ENCODE measurements at regions not wholly inside any gene's neighbourhood (a gene's known extent, or its start where the extent isn't known, plus 50 kb on each side); places are given as distances from the start of the nearest gene placed in this dataset.
"Not testable (repeated sequence)": the region's sequence is repeated elsewhere in the genome, so short reads cannot be mapped to it uniquely, and the experiment has no call there.

DNA sequence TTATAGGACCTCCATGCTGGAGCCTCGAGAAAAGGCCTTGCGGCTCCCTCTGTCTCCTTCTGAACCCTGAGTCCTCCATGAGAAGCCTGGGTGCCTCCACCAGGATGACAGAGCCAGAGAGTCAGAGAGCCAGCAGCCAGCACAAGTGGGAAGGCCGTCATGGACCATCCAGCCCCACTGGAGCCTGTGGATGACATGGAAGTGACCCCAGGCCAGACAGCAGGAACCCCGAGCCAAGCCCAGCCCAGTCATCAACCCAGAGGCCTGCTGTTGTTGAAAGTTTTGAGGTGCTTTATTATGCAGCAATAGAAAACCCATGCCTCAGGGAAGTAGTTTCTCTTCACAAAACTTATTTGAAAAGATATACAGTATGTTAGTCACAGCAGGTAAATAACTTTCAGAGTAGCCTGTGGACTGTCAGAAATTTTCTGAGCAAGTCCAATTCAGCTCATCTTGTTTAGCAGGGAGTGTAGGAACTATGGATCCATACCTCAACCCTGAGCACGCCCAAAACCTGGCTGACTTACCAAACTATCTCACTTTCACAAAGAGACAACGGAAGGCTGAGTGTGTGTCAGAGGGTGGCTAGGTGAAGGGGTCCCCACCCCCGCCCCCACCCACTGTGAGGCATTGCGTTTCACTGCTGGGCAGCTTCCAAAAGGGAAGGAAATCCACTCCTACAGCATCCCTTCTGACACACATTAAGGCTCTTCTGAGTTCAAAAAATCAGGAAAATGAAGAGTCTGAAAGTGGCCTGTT is 79.9 kb upstream of the NDUFV2 start:
- H3K4me3 ChIP-seq: no peak overlapping the region
- ATAC-seq (no peak), DNase-seq (no peak)
- TF ChIP-seq, protein P1, sequence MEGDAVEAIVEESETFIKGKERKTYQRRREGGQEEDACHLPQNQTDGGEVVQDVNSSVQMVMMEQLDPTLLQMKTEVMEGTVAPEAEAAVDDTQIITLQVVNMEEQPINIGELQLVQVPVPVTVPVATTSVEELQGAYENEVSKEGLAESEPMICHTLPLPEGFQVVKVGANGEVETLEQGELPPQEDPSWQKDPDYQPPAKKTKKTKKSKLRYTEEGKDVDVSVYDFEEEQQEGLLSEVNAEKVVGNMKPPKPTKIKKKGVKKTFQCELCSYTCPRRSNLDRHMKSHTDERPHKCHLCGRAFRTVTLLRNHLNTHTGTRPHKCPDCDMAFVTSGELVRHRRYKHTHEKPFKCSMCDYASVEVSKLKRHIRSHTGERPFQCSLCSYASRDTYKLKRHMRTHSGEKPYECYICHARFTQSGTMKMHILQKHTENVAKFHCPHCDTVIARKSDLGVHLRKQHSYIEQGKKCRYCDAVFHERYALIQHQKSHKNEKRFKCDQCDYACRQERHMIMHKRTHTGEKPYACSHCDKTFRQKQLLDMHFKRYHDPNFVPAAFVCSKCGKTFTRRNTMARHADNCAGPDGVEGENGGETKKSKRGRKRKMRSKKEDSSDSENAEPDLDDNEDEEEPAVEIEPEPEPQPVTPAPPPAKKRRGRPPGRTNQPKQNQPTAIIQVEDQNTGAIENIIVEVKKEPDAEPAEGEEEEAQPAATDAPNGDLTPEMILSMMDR (IDR thresholded peaks at IDR 0.05): no peak
- no peaks in the 10 kb centered on the region for H3K27me3 ChIP-seq
- intact Hi-C loops (cut with DNase I): no loop called here
- no peak overlapping the region for H3K27ac ChIP-seq
- peaks cover 0 to 3% of the 10 kb centered on the region in 2 donors for H3K4me1 ChIP-seq
- no peaks in the 10 kb centered on the region for H3K36me3 ChIP-seq
- H3K9me3 ChIP-seq: no peaks in the 10 kb centered on the region

DNA sequence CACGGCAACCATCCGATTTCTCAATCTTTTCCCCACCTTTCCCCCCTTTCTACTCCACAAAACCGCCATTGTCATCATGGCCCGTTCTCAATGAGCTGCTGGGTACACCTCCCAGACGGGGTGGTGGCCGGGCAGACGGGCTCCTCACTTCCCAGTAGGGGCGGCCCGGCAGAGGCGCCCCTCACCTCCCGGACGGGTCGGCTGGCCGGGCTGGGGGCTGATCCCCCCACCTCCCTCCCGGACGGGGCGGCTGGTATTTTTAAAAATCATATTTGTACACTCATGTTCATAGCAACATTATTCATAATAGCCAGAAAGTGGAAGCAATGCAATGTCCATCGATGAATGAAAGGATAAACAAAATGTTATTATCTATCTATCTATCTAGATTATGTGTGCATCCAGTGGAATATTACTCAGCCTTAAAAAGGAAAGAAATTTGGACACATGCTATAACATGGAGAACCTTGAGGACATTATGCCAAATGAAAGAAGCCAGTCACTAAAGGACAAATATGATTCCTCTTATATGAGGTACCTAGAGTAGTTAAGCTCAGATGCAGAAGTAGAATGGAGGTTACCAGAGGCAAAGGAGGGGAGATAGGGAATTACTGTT is 78.4 kb upstream of the NDUFV2 start:
- intact Hi-C loops (cut with DNase I); DNase-seq; H3K4me1 ChIP-seq; H3K36me3 ChIP-seq; H3K4me3 ChIP-seq; ATAC-seq; H3K9me3 ChIP-seq; H3K27me3 ChIP-seq; H3K27ac ChIP-seq: not testable (repeated sequence)

DNA sequence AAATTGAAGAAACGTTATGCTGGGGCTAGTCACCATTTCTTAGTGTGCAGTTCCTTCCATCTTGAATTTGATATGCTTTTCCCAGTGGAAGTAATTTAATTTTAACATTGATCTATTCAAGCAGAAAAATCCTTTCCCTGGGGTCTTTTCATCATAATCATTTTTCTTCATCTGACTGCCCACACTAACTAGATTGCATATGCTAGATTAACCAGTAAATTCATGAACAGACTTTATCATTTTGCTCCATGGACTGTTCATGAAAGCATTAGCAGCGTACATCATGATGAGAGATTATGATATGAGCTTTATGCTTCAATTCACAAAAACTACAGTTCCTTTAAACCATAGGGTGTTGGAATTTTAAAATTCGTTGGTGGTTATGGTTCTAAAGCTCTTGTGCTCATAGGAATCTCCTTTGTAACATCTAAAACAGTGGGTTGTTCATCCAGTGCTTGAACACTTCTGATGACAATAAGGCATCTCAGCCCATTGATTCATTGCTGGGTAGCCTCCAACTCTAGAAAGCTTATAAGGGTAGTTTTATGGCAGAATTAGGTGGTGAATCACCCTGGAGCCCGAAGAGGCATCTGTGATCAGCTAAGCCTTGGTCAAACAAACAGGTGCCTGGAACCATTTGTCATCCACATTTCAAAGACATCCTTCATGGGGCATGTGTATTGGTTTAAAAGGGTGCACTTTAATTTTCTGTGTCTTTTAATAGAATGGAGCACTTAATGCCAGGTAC is 77.2 kb upstream of the NDUFV2 start:
- Histone ChIP-seq H3K27me3 (no peaks in the 10 kb centered on the region), H3K4me3 (no peak overlapping the region), H3K9me3 (no peaks in the 10 kb centered on the region), H3K27ac (no peak overlapping the region), H3K36me3 (no peaks in the 10 kb centered on the region), H3K4me1 (no peaks in the 10 kb centered on the region)
- intact Hi-C loops (cut with DNase I): no loop called here
- ATAC-seq (no peak), DNase-seq (no peak)
- TF ChIP-seq, protein P1 (IDR thresholded peaks at IDR 0.05): no peak

DNA sequence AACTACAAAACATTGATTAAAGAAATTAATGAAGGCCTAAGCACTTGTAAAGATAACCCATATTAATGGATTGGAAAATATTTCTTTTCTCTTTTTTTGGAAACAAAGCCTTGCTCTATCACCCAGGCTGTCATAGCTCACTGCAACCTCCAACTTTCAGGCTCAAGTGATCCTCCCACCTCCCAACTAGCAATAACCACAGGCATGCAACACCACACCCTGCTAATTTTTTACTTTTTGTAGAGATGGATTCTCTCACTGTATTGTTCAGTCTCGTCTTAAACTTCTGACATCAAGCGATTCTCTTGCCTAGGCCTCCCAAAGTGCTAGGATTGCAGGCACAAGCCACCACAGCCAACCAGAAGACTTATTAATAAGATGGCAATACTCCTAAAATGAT is 73.4 kb upstream of the NDUFV2 start:
- TF ChIP-seq, protein P1 (IDR thresholded peaks at IDR 0.05): no peak
- no peaks in the 10 kb centered on the region for H3K27me3 ChIP-seq
- no peaks in the 10 kb centered on the region for H3K9me3 ChIP-seq
- DNase-seq: no peak
- H3K36me3 ChIP-seq: no peaks in the 10 kb centered on the region
- intact Hi-C loops (cut with DNase I): no loop called here
- no peak overlapping the region for H3K27ac ChIP-seq
- no peak for ATAC-seq
- no peak overlapping the region for H3K4me3 ChIP-seq
- H3K4me1 ChIP-seq: no peaks in the 10 kb centered on the region

DNA sequence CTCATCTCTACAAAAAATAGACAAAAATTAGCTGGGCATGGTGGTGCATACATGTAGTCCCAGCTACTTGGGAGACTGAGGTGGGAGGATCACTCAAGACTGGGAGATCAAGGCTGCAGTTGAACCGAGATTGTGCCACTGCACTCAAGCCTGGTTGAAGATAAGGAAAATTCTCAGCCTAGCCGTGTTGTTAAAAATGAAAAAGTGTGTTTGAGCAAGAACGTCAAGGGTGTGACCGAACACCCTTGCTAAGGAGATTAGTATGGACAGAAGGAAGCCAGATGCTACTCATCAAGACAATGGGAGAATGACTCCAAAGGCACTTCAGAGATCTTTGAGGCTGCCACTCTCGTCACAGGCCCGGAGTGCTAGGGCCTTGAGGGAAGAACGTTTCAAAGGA is 70.0 kb upstream of the NDUFV2 start:
- Histone ChIP-seq H3K4me1 (no peaks in the 10 kb centered on the region), H3K4me3 (no peak overlapping the region), H3K36me3 (no peaks in the 10 kb centered on the region), H3K27ac (no peak overlapping the region), H3K9me3 (no peaks in the 10 kb centered on the region), H3K27me3 (no peaks in the 10 kb centered on the region)
- intact Hi-C loops (cut with DNase I): no loop called here
- TF ChIP-seq, protein P1 (IDR thresholded peaks at IDR 0.05): no peak
- no peak for DNase-seq
- no peak for ATAC-seq
